ENCODE measurements at regions not wholly inside any gene's neighbourhood (a gene's known extent, or its start where the extent isn't known, plus 50 kb on each side); places are given as distances from the start of the nearest gene placed in this dataset.

DNA sequence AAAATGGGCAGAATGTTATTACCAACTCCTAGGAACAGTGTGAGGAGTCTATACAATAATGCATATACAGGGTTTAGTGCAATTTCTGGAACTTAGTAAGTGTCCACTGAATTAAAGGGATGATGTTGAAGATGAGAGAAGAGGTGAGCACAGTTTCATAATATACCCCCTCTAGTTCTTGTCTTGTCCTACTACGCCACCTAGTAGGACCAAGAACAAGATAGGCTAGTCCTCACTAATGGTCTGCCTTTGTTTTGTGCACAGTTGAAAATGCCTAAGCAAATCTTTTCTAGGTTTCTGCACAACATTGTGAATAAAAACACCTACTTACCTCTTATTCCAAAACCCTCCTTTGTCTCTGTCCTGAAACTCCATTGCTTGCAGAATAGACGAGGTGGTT lies 670.2 kb downstream of the CDH8 start:
- TF ChIP-seq, protein P1, sequence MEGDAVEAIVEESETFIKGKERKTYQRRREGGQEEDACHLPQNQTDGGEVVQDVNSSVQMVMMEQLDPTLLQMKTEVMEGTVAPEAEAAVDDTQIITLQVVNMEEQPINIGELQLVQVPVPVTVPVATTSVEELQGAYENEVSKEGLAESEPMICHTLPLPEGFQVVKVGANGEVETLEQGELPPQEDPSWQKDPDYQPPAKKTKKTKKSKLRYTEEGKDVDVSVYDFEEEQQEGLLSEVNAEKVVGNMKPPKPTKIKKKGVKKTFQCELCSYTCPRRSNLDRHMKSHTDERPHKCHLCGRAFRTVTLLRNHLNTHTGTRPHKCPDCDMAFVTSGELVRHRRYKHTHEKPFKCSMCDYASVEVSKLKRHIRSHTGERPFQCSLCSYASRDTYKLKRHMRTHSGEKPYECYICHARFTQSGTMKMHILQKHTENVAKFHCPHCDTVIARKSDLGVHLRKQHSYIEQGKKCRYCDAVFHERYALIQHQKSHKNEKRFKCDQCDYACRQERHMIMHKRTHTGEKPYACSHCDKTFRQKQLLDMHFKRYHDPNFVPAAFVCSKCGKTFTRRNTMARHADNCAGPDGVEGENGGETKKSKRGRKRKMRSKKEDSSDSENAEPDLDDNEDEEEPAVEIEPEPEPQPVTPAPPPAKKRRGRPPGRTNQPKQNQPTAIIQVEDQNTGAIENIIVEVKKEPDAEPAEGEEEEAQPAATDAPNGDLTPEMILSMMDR (IDR thresholded peaks at IDR 0.05; ENCODE audit: control insufficient read depth, extremely low read depth, insufficient read depth): peak; percentile 31
- DNase-seq (ENCODE audit: low read depth): no peak
- H3K4me3 ChIP-seq (ENCODE audit: low read depth, low read length): no peak overlapping the region

DNA sequence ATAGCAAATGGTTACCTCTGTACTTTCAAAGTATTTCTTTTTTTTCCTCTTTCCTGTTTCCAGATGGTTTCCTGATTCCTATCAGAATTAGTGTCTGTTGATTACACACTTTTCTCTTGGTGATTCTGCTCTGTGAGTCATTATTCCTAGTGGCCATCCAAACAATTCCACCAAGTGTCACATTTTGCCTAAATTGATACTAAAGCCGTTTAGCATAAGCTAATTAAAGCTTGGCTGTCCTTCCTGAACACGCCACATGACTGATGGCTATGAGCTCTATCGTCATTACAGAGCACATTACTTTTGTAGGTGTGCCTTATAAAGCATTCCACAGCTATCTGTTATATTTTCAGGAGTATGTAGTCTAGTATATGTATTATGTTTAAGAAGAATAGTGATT lies 671.2 kb downstream of the CDH8 start:
- DNase-seq (ENCODE audit: low read depth): no peak
- no peak overlapping the region for H3K4me3 ChIP-seq (ENCODE audit: low read depth, low read length)
- TF ChIP-seq, protein P1 (IDR thresholded peaks at IDR 0.05; ENCODE audit: control insufficient read depth, extremely low read depth, insufficient read depth): no peak

DNA sequence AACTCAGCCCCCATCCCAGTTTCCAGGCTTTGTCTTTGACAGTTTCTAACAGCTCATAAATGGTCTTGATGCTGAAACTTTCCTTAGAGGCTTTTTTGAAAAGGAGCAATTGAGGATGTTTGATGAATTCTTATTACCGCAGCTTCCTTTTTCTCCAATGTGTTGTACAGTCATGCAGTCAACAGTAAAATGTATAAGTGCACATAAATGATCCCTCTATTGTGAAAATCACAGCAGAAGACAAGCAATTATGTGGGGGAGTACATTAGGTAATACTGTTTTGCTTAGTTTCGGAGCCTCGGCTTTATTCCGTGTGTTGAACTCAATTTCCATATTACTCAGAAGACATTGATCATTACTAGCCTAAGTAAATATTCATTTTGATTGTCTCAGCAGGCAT lies 673.7 kb downstream of the CDH8 start:
- H3K4me3 ChIP-seq (ENCODE audit: low read depth, low read length): no peak overlapping the region
- TF ChIP-seq, protein P1 (IDR thresholded peaks at IDR 0.05; ENCODE audit: control insufficient read depth, extremely low read depth, insufficient read depth): no peak
- no peak for DNase-seq (ENCODE audit: low read depth)

DNA sequence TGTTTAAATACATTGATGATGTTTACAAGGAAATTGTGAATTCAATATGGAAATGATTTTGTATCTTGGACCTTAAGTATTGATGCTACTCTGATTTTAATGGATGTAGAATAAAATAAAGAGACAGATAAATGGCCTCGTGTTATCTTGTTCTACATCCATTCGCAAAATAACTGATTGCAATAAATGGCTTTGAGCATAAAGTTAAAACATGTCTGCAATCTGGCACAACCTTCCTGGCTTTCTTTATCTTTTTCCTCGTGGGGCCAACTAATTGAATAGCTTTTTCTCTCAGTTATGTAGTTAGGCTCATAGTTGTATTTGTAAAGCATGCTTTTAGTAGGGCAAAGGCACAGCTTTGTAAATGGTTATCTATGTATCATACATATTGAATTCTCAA lies 691.4 kb downstream of the CDH8 start:
- TF ChIP-seq, protein P1 (IDR thresholded peaks at IDR 0.05; ENCODE audit: control insufficient read depth, extremely low read depth, insufficient read depth): no peak
- no peak for DNase-seq (ENCODE audit: low read depth)
- H3K4me3 ChIP-seq (ENCODE audit: low read depth, low read length): no peak overlapping the region

DNA sequence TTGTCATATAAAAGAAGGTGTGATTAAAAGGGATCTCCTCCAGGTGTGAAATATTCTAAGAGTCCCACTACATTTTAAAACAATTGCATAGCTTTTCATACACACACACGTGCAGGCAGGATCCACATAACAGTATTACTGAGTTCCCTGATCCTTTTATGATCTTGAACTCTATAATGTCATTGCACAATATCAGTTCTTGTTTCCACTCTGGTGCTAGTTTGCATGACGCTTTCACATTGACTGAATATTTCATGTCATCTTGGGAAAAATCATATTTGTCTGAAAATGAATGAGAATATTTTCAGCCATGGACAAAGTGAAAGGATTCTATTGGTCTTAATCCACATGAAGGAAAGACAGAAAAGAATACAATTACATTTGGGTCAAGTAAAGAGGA lies 703.8 kb downstream of the CDH8 start:
- no peak for DNase-seq (ENCODE audit: low read depth)
- TF ChIP-seq, protein P1 (IDR thresholded peaks at IDR 0.05; ENCODE audit: control insufficient read depth, extremely low read depth, insufficient read depth): no peak
- no peak overlapping the region for H3K4me3 ChIP-seq (ENCODE audit: low read depth, low read length)

DNA sequence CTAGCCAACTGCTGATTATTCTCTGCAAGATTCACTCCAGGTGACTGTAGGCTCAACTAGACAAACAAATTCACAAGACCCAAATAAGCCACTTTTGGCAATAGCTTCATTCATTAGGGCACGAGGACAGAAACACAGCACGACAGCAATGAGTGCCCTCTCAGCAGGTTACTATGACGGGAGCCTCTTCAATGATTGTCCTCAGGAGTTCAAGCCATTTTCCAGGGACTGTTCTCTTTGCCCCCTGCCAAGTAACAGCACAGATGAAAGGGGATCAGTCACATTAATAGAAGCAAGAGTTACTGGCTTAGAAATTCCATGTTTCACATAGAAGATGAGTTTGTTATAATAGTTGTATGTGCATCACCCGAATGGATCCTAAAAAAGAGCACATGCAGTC lies 712.2 kb downstream of the CDH8 start:
- peak; percentile 73 for DNase-seq (ENCODE audit: low read depth)
- TF ChIP-seq, protein P1 (IDR thresholded peaks at IDR 0.05; ENCODE audit: control insufficient read depth, extremely low read depth, insufficient read depth): no peak

DNA sequence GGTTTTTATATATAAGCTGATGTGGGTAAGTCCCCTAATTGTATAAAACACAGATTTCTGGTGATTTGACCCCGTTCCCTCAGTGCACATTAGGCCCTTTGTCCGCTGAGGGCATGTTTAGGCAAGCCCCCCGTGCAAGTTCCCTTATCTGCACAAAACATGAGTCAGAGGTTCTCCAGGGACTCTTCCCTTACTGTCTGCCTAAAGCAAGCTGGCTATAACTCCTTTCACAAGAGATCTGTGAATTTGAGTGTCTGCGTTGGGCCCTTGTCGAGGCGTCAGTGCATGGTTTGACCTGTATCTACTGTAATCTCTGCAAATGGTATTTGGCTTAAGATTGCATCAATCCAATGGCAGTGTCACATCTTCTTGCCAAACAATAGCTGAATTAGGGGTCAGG lies 712.8 kb downstream of the CDH8 start:
- H3K4me3 ChIP-seq (ENCODE audit: low read depth, low read length): no peak overlapping the region
- no peak for DNase-seq (ENCODE audit: low read depth)

More for the DNA sequence above, 712.2 kb downstream of the CDH8 start:
- no peak overlapping the region for H3K4me3 ChIP-seq (ENCODE audit: low read depth, low read length)

More for the DNA sequence above, 712.8 kb downstream of the CDH8 start:
- TF ChIP-seq, protein P1 (IDR thresholded peaks at IDR 0.05; ENCODE audit: control insufficient read depth, extremely low read depth, insufficient read depth): no peak

Measured in LNCaP clone FGC (cell line).